HL-60 (cell line): ENCODE measurements at regions not wholly inside any gene's neighbourhood (a gene's known extent, or its start where the extent isn't known, plus 50 kb on each side); places are given as distances from the start of the nearest gene placed in this dataset.

ENCODE experiments used
- DNase-seq, 2 experiments: peaks; one replicate each; pipeline ENCODE4 v3.0.0-alpha.2; 2010 to 2020; ENCODE audit warnings: low read depth in 1 of 2, low spot score in 1 of 2
- H3K27ac ChIP-seq: fragments of 250-450 bp; sonication (Bioruptor Pico); replicated peaks from 2 replicates; pipeline ENCODE4 v1.5.1; 2020; ENCODE audit warnings: mild to moderate bottlenecking, moderate library complexity
- H3K27me3 ChIP-seq: fragments of 250-450 bp; sonication (Bioruptor Pico); 2 replicates; pipeline ENCODE4 v1.5.1; 2021; ENCODE audit warnings: mild to moderate bottlenecking, moderate library complexity; ENCODE audit not compliant: insufficient read depth, poor library complexity, severe bottlenecking
- H3K4me3 ChIP-seq: replicated peaks from 2 replicates; pipeline ENCODE4 v1.5.1; 2011; ENCODE audit warnings: mild to moderate bottlenecking, control low read depth, low read length; ENCODE audit not compliant: insufficient read depth
- CTCF ChIP-seq: IDR thresholded peaks from one replicate; pipeline ENCODE4 v1.5.1; 2011; ENCODE audit warnings: low read length, control low read depth, inconsistent platforms; ENCODE audit not compliant: insufficient read depth
- GABPA ChIP-seq: IDR thresholded peaks from 2 replicates; pipeline ENCODE4 v1.6.1; 2012; ENCODE audit warnings: low read depth
- POLR2AphosphoS5 ChIP-seq: IDR thresholded peaks from 2 replicates; pipeline ENCODE4 v1.6.1; 2012; ENCODE audit warnings: low read depth
- SPI1 ChIP-seq: IDR thresholded peaks from 2 replicates; pipeline ENCODE4 v1.6.1; 2012; ENCODE audit warnings: low read depth, mild to moderate bottlenecking, borderline replicate concordance
- TF ChIP-seq, protein P1 (sequence below): IDR thresholded peaks from 2 replicates; pipeline ENCODE4 v1.6.1; 2012; ENCODE audit warnings: low read depth; ENCODE audit not compliant: insufficient replicate concordance

DNA sequence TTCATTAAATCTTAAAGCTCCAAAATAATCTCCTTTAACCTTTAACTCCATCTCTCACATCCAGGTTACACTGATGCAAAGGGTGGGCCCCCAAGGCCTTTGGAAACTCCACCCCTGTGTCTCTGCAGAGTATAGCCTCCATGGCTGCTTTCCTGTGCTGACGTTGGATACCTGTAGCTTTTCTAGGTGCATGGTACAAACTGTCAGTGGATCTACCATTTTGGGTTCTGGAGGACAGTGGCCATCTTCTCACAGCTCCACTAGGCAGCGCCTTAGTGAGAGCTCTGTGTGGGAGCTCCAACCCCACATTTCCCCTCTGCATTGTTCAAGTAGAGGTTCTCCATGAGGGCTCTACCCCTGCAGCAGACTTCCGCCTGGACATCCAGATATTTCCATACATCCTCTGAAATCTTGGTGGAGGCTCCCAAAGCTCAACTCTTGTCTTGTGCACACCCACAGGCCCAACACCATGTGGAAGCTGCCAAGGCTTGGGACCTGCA, 162.2 kb downstream of the RASSF9 start:
- Histone ChIP-seq H3K27me3 (no peaks in the 10 kb centered on the region), H3K27ac (no peak overlapping the region), H3K4me3 (no peak overlapping the region)
- DNase-seq, result no peak
- no peak for TF ChIP-seq GABPA
- no peak for TF ChIP-seq SPI1
- TF ChIP-seq POLR2AphosphoS5, result no peak
- TF ChIP-seq CTCF, result no peak
- TF ChIP-seq, protein P1, sequence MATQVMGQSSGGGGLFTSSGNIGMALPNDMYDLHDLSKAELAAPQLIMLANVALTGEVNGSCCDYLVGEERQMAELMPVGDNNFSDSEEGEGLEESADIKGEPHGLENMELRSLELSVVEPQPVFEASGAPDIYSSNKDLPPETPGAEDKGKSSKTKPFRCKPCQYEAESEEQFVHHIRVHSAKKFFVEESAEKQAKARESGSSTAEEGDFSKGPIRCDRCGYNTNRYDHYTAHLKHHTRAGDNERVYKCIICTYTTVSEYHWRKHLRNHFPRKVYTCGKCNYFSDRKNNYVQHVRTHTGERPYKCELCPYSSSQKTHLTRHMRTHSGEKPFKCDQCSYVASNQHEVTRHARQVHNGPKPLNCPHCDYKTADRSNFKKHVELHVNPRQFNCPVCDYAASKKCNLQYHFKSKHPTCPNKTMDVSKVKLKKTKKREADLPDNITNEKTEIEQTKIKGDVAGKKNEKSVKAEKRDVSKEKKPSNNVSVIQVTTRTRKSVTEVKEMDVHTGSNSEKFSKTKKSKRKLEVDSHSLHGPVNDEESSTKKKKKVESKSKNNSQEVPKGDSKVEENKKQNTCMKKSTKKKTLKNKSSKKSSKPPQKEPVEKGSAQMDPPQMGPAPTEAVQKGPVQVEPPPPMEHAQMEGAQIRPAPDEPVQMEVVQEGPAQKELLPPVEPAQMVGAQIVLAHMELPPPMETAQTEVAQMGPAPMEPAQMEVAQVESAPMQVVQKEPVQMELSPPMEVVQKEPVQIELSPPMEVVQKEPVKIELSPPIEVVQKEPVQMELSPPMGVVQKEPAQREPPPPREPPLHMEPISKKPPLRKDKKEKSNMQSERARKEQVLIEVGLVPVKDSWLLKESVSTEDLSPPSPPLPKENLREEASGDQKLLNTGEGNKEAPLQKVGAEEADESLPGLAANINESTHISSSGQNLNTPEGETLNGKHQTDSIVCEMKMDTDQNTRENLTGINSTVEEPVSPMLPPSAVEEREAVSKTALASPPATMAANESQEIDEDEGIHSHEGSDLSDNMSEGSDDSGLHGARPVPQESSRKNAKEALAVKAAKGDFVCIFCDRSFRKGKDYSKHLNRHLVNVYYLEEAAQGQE, result no peak

GRCh38 chr12:85676816-85677749, 159.1 kb downstream of the RASSF9 start:
- no peaks in the 10 kb centered on the region for H3K27me3 ChIP-seq
- DNase-seq, result no peak
- H3K27ac ChIP-seq, result no peak overlapping the region
- TF ChIP-seq CTCF (no peak), POLR2AphosphoS5 (no peak), SPI1 (no peak), GABPA (no peak)
- TF ChIP-seq, protein P1, result no peak
- no peak overlapping the region for H3K4me3 ChIP-seq

DNA sequence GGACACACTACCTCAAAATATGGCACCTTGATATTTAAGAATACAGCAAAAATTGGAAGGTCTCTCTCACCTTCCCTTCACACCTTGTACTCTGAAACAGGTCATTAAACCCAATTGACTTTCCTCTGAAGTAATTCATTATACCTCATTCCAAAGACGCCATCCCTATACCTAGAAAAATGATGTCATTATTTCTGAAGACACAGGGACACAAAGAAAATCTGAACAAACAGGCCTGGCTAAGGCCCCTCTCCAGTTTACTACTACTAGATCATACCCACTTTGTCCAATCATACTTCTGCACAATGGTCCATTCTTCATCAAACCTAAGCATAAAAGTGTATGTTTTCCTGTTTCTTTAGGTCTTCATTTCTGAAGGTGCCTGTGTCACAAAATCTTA, 156.9 kb downstream of the RASSF9 start:
- no peak for TF ChIP-seq CTCF
- TF ChIP-seq, protein P1, result no peak
- TF ChIP-seq GABPA, result no peak
- no peak for TF ChIP-seq SPI1
- no peak for TF ChIP-seq POLR2AphosphoS5
- no peak overlapping the region for H3K27ac ChIP-seq
- no peak overlapping the region for H3K4me3 ChIP-seq
- no peaks in the 10 kb centered on the region for H3K27me3 ChIP-seq
- no peak for DNase-seq
